ENCODE measurements at regions not wholly inside any gene's neighbourhood (a gene's known extent, or its start where the extent isn't known, plus 50 kb on each side); places are given as distances from the start of the nearest gene placed in this dataset.
"Not testable (repeated sequence)": the region's sequence is repeated elsewhere in the genome, so short reads cannot be mapped to it uniquely, and the experiment has no call there.

DNA sequence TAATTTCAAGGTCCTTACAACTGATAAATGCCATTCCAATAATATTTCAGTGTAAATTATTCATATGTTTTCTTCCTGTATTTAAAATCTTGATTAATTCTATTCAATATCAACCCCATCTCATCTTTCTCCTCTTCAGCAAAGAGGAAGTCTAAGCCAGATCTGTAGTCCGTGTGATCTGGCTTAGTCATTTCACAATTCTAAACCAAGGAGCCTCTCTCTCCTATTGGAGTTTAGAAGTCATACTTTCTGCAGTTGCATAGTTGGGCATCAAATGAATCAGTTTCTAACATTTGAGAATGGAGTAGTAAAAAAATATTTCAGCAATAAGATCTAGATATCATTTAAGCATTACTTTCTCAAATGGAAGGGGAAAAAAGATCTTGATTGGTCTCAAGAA, 354.9 kb downstream of the JRKL start:
- TF ChIP-seq CTCF (IDR thresholded peaks at IDR 0.05; ENCODE audit: insufficient read depth, low read length, poor library complexity, severe bottlenecking) = no peak
- no peak for DNase-seq (ENCODE audit: low read depth)
- no peaks in the 10 kb centered on the region for H3K36me3 ChIP-seq (ENCODE audit: control insufficient read depth, insufficient read depth, low read length)
- no peaks in the 10 kb centered on the region for H3K27me3 ChIP-seq (ENCODE audit: control insufficient read depth, insufficient read depth, low read length)
- no peak overlapping the region for H3K4me3 ChIP-seq (ENCODE audit: low read depth, low read length)

- TF ChIP-seq CTCF (IDR thresholded peaks at IDR 0.05; ENCODE audit: insufficient read depth, low read length, poor library complexity, severe bottlenecking) = no peak
- DNase-seq (ENCODE audit: low read depth) = no peak
- H3K27me3 ChIP-seq (ENCODE audit: control insufficient read depth, insufficient read depth, low read length) = no peaks in the 10 kb centered on the region
- no peaks in the 10 kb centered on the region for H3K36me3 ChIP-seq (ENCODE audit: control insufficient read depth, insufficient read depth, low read length)
- no peak overlapping the region for H3K4me3 ChIP-seq (ENCODE audit: low read depth, low read length)
Measured at GRCh38 chr11:96748639-96749370, 359.0 kb downstream of the JRKL start.

- DNase-seq (ENCODE audit: low read depth); H3K36me3 ChIP-seq (ENCODE audit: control insufficient read depth, insufficient read depth, low read length); H3K4me3 ChIP-seq (ENCODE audit: low read depth, low read length); H3K27me3 ChIP-seq (ENCODE audit: control insufficient read depth, insufficient read depth, low read length): not testable (repeated sequence)
Measured at GRCh38 chr11:96751807-96752206, 362.0 kb downstream of the JRKL start.

GRCh38 chr11:96752221-96752620, 362.4 kb downstream of the JRKL start:
- Histone ChIP-seq H3K4me3 (ENCODE audit: low read depth, low read length) (no peak overlapping the region), H3K27me3 (ENCODE audit: control insufficient read depth, insufficient read depth, low read length) (no peaks in the 10 kb centered on the region), H3K36me3 (ENCODE audit: control insufficient read depth, insufficient read depth, low read length) (no peaks in the 10 kb centered on the region)
- no peak for DNase-seq (ENCODE audit: low read depth)
- TF ChIP-seq CTCF (IDR thresholded peaks at IDR 0.05; ENCODE audit: insufficient read depth, low read length, poor library complexity, severe bottlenecking) = no peak

DNA sequence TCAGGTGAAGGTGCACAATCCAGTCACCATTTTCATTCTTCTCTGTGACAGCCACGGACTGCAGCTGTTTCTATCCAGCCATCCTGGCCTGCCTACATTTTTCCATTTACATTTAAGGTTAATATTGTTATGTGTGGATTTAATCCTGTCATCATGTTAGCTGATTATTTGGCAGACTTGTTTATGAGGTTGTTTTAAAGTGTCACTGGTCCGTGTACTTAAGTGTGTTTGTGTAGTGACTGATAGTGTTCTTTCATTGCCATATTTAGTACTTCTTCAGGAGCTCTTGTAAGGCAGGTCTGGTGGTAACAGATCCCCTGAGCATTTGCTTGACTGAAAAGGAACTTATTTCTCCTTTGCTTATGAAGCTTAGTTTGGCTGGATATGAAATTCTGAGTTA, 364.2 kb downstream of the JRKL start:
- Histone ChIP-seq H3K4me3 (ENCODE audit: low read depth, low read length) (no peak overlapping the region), H3K27me3 (ENCODE audit: control insufficient read depth, insufficient read depth, low read length) (no peaks in the 10 kb centered on the region), H3K36me3 (ENCODE audit: control insufficient read depth, insufficient read depth, low read length) (no peaks in the 10 kb centered on the region)
- TF ChIP-seq CTCF (IDR thresholded peaks at IDR 0.05; ENCODE audit: insufficient read depth, low read length, poor library complexity, severe bottlenecking) = no peak
- no peak for DNase-seq (ENCODE audit: low read depth)

GRCh38 chr11:96755209-96755608, 365.4 kb downstream of the JRKL start:
- Histone ChIP-seq H3K4me3 (ENCODE audit: low read depth, low read length) (no peak overlapping the region), H3K27me3 (ENCODE audit: control insufficient read depth, insufficient read depth, low read length) (no peaks in the 10 kb centered on the region), H3K36me3 (ENCODE audit: control insufficient read depth, insufficient read depth, low read length) (no peaks in the 10 kb centered on the region)
- no peak for TF ChIP-seq CTCF (IDR thresholded peaks at IDR 0.05; ENCODE audit: insufficient read depth, low read length, poor library complexity, severe bottlenecking)
- DNase-seq (ENCODE audit: low read depth) = no peak
